ENCODE measurements at regions not wholly inside any gene's neighbourhood (a gene's known extent, or its start where the extent isn't known, plus 50 kb on each side); places are given as distances from the start of the nearest gene placed in this dataset.

- CTCF ChIA-PET: no interaction called here
These were observed 89.3 kb upstream of the SRD5A3 start for GRCh38 chr4:55256787-55257186.

DNA sequence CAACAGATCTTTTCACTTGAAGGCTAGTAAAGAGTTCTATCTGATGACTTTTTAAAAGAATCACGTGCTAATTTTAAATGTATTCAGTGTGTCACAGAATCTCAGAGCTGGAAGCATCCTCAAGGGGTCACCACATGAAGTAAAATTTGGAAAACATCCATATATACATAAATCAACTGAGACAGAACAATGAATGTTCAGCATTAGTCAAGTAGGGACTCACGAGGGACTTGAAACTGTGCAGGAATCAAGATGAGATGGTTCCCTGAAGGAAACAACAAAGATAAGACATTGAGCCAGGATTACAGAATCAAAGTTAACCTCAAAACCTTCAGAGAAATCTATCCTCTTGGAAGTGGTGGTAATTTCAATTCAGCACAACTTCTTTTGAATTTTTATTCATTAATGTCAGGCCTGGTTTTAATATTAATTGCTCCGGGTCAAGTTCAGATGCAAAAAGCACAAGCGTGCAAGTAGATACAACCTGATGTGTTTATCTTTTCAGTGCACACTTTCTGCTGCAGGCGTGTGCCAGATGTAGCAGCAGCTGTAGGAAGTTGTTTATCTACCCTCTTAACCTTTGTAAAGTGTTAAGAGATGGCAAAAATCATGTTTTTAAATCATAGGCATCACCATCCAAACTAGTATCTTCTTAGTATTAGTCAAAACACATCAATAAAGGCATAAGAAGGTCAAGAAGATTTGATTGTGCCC is 87.7 kb upstream of the SRD5A3 start:
- intact Hi-C loops (cut with micrococcal nuclease; ENCODE audit: unreplicated experiment): no loop called here
- no peaks in the 10 kb centered on the region for H3K27me3 Mint-ChIP-seq (ENCODE audit: unreplicated experiment)
- no peaks in the 10 kb centered on the region for H3K4me1 Mint-ChIP-seq (ENCODE audit: low read depth, unreplicated experiment)
- DNase-seq: no peak
- TF ChIP-seq, protein P1, sequence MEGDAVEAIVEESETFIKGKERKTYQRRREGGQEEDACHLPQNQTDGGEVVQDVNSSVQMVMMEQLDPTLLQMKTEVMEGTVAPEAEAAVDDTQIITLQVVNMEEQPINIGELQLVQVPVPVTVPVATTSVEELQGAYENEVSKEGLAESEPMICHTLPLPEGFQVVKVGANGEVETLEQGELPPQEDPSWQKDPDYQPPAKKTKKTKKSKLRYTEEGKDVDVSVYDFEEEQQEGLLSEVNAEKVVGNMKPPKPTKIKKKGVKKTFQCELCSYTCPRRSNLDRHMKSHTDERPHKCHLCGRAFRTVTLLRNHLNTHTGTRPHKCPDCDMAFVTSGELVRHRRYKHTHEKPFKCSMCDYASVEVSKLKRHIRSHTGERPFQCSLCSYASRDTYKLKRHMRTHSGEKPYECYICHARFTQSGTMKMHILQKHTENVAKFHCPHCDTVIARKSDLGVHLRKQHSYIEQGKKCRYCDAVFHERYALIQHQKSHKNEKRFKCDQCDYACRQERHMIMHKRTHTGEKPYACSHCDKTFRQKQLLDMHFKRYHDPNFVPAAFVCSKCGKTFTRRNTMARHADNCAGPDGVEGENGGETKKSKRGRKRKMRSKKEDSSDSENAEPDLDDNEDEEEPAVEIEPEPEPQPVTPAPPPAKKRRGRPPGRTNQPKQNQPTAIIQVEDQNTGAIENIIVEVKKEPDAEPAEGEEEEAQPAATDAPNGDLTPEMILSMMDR (IDR thresholded peaks at IDR 0.05; ENCODE audit: unreplicated experiment): no peak
- CTCF ChIA-PET: no interaction called here
- H3K36me3 Mint-ChIP-seq (ENCODE audit: insufficient read depth, unreplicated experiment): no peaks in the 10 kb centered on the region
- H3K27ac Mint-ChIP-seq (ENCODE audit: unreplicated experiment): no peak overlapping the region
- no TSS peak for BruUV-seq (replicated peaks)
- H3K9me3 Mint-ChIP-seq (ENCODE audit: low read depth, unreplicated experiment): no peaks in the 10 kb centered on the region
- H3K4me3 Mint-ChIP-seq (ENCODE audit: low read depth, unreplicated experiment): no peak overlapping the region

More at GRCh38 chr4:55256787-55257186, 89.3 kb upstream of the SRD5A3 start:
- DNase-seq: no peak
- no peaks in the 10 kb centered on the region for H3K27me3 Mint-ChIP-seq (ENCODE audit: unreplicated experiment)
- H3K4me3 Mint-ChIP-seq (ENCODE audit: low read depth, unreplicated experiment): no peak overlapping the region
- BruUV-seq (replicated peaks): no TSS peak
- no peaks in the 10 kb centered on the region for H3K4me1 Mint-ChIP-seq (ENCODE audit: low read depth, unreplicated experiment)
- intact Hi-C loops (cut with micrococcal nuclease; ENCODE audit: unreplicated experiment): no loop called here
- no peaks in the 10 kb centered on the region for H3K9me3 Mint-ChIP-seq (ENCODE audit: low read depth, unreplicated experiment)
- H3K27ac Mint-ChIP-seq (ENCODE audit: unreplicated experiment): no peak overlapping the region
- TF ChIP-seq, protein P1 (IDR thresholded peaks at IDR 0.05; ENCODE audit: unreplicated experiment): no peak
- H3K36me3 Mint-ChIP-seq (ENCODE audit: insufficient read depth, unreplicated experiment): no peaks in the 10 kb centered on the region

DNA sequence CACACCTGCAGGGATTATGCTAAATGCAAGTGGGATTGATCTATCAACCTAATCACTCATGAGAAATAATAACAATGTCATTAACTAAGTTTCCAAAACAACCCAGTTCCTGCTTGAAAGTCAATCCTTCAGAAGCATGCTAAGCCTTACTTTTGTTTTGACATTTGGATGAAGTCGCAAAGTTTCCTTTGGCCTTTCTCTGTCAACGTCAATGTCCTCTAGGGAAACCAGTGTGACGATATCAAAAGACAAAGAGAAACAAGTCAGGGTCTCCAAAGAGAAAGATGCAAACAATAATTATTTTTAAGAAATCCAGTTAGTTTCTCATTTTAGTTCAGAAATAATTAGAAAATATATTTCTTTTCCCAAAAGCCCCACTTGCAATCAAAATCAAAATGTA is 86.7 kb upstream of the SRD5A3 start:
- TF ChIP-seq, protein P1 (IDR thresholded peaks at IDR 0.05; ENCODE audit: unreplicated experiment): no peak
- Mint-ChIP-seq H3K36me3 (ENCODE audit: insufficient read depth, unreplicated experiment) (no peaks in the 10 kb centered on the region), H3K27me3 (ENCODE audit: unreplicated experiment) (no peaks in the 10 kb centered on the region), H3K27ac (ENCODE audit: unreplicated experiment) (no peak overlapping the region), H3K4me1 (ENCODE audit: low read depth, unreplicated experiment) (no peaks in the 10 kb centered on the region), H3K4me3 (ENCODE audit: low read depth, unreplicated experiment) (no peak overlapping the region), H3K9me3 (ENCODE audit: low read depth, unreplicated experiment) (no peaks in the 10 kb centered on the region)
- no TSS peak for BruUV-seq (replicated peaks)
- CTCF ChIA-PET: no interaction called here
- intact Hi-C loops (cut with micrococcal nuclease; ENCODE audit: unreplicated experiment): no loop called here
- no peak for DNase-seq

- no peak for DNase-seq
- no TSS peak for BruUV-seq (replicated peaks)
- CTCF ChIA-PET: no interaction called here
- Mint-ChIP-seq H3K27ac (ENCODE audit: unreplicated experiment) (no peak overlapping the region), H3K9me3 (ENCODE audit: low read depth, unreplicated experiment) (no peaks in the 10 kb centered on the region), H3K36me3 (ENCODE audit: insufficient read depth, unreplicated experiment) (no peaks in the 10 kb centered on the region), H3K27me3 (ENCODE audit: unreplicated experiment) (peaks cover 14% of the 10 kb centered on the region), H3K4me1 (ENCODE audit: low read depth, unreplicated experiment) (no peaks in the 10 kb centered on the region), H3K4me3 (ENCODE audit: low read depth, unreplicated experiment) (no peak overlapping the region)
- TF ChIP-seq, protein P1 (IDR thresholded peaks at IDR 0.05; ENCODE audit: unreplicated experiment): no peak
- intact Hi-C loops (cut with micrococcal nuclease; ENCODE audit: unreplicated experiment): no loop called here
These were observed 76.6 kb upstream of the SRD5A3 start for GRCh38 chr4:55269470-55269869.
